GM12878 (cell line): ENCODE measurements at regions not wholly inside any gene's neighbourhood (a gene's known extent, or its start where the extent isn't known, plus 50 kb on each side); places are given as distances from the start of the nearest gene placed in this dataset.

Experiments used
- ATAC-seq: fragments of 200-7000 bp; cut with Tn5 transposase; 3 replicates; pipeline ENCODE4 v1.9.1; 2020; ENCODE audit warnings: mild to moderate bottlenecking, moderate library complexity
- BruUV-seq: library from RNA; stranded (reverse); fragments of 400-500 nt; replicated peaks from 2 replicates; lab custom pipeline; 2021; lab: Mats Ljungman, UMichigan
- CTCF ChIA-PET: fragments of 300-600 bp; sonication (Branson Sonifier 250); formaldehyde crosslinking; extraction: SDS; loops from one replicate; lab custom pipeline; 2021; ENCODE audit warnings: inconsistent platforms; lab: Yijun Ruan, JAX
- POLR2A ChIA-PET: fragments of 350-600 bp; formaldehyde crosslinking; extraction: SDS; loops from one replicate; lab custom pipeline; 2021; ENCODE audit warnings: inconsistent platforms; lab: Charles Lee
- RAD21 ChIA-PET: fragments of 300-600 bp; sonication (Branson Sonifier 250); formaldehyde crosslinking; loops from one replicate; lab custom pipeline; 2023; ENCODE audit warnings: antibody characterized with exemption; ENCODE audit not compliant: unreplicated experiment; lab: Charles Lee
- SMC1A ChIA-PET: fragments of 300-600 bp; sonication (Branson Sonifier 250); formaldehyde crosslinking; loops from one replicate; lab custom pipeline; 2023; ENCODE audit not compliant: unreplicated experiment, uncharacterized antibody; lab: Charles Lee
- DNase-seq: peaks from one replicate; pipeline ENCODE4 v3.0.0-alpha.2; 2011; ENCODE audit warnings: low read depth, low spot score
- FAIRE-seq: peaks from 3 replicates; lab custom pipeline; 2011; peaks lifted over from hg19 to GRCh38; lab: Jason Lieb, UNC
- H2AFZ ChIP-seq: 2 replicates; pipeline ENCODE4 v1.6.0; 2011; ENCODE audit warnings: low read depth, low read length, control low read depth; ENCODE audit not compliant: control insufficient read depth
- H3K27ac ChIP-seq: 2 replicates; pipeline ENCODE4 v1.5.1; 2011; ENCODE audit warnings: control low read depth; ENCODE audit not compliant: control insufficient read depth, insufficient read depth
- H3K27me3 ChIP-seq, 2 experiments: replicated peaks in 1 of 2; 2 replicates each; pipeline versions ENCODE4 v1.6.0 to v1.6.1; 2011; ENCODE audit warnings: low read length in 1 of 2; ENCODE audit not compliant: control insufficient read depth in 2 of 2, insufficient read depth in 2 of 2
- H3K36me3 ChIP-seq, 2 experiments: 2 replicates each; pipeline ENCODE4 v1.5.1; 2011; ENCODE audit warnings: low read length in 1 of 2; ENCODE audit not compliant: control insufficient read depth in 2 of 2, insufficient read depth in 2 of 2
- H3K4me1 ChIP-seq: 2 replicates; pipeline ENCODE4 v1.6.1; 2011; ENCODE audit warnings: mild to moderate bottlenecking, low read length, moderate library complexity, mixed read lengths; ENCODE audit not compliant: control insufficient read depth, insufficient read depth
- H3K4me2 ChIP-seq: 2 replicates; pipeline ENCODE4 v1.6.0; 2011; ENCODE audit warnings: control low read depth; ENCODE audit not compliant: control insufficient read depth, insufficient read depth
- H3K4me3 ChIP-seq: fragments of 200-600 bp; sonication (generic); 2 replicates; pipeline ENCODE4 v1.5.1; 2016
- H3K79me2 ChIP-seq: 2 replicates; pipeline ENCODE4 v1.6.0; 2011; ENCODE audit warnings: low read length; ENCODE audit not compliant: control insufficient read depth, insufficient read depth
- H3K9ac ChIP-seq: 2 replicates; pipeline ENCODE4 v1.8.0; 2011; ENCODE audit warnings: low read length, control low read depth, mixed read lengths; ENCODE audit not compliant: control insufficient read depth, insufficient read depth
- H3K9me3 ChIP-seq: replicated peaks from 3 replicates; pipeline ENCODE4 v1.5.1; 2011; ENCODE audit warnings: mild to moderate bottlenecking, low read length; ENCODE audit not compliant: control insufficient read depth, insufficient read depth
- H4K20me1 ChIP-seq: 2 replicates; pipeline ENCODE4 v1.6.0; 2011; ENCODE audit not compliant: control insufficient read depth, insufficient read depth
- BCL11A ChIP-seq: IDR thresholded peaks from 2 replicates; pipeline ENCODE4 v1.6.1; 2011; ENCODE audit warnings: low read depth, low read length
- BMI1 ChIP-seq: fragments of 450-650 bp; IDR thresholded peaks from 2 replicates; pipeline ENCODE4 v1.6.1; 2016; ENCODE audit warnings: mild to moderate bottlenecking, moderate library complexity, borderline replicate concordance
- CBFB ChIP-seq: IDR thresholded peaks from 2 replicates; pipeline ENCODE4 v1.6.1; 2016; ENCODE audit warnings: antibody characterized with exemption, low read depth
- CREB1 ChIP-seq: IDR thresholded peaks from 2 replicates; pipeline ENCODE4 v1.6.1; 2012; ENCODE audit warnings: low read depth, mild to moderate bottlenecking, inconsistent platforms
- HDAC2 ChIP-seq: fragments of 200-600 bp; sonication (generic); IDR thresholded peaks from 2 replicates; pipeline ENCODE4 v1.6.1; 2017
- MEF2A ChIP-seq: IDR thresholded peaks from 2 replicates; pipeline ENCODE4 v1.6.1; 2011; ENCODE audit warnings: low read depth, mild to moderate bottlenecking, low read length, moderate library complexity; ENCODE audit not compliant: insufficient read depth
- RUNX3 ChIP-seq: IDR thresholded peaks from 2 replicates; pipeline ENCODE4 v1.6.1; 2012; ENCODE audit warnings: low read length, inconsistent platforms
- SP1 ChIP-seq: IDR thresholded peaks from one replicate; pipeline ENCODE4 v1.6.1; 2011; ENCODE audit warnings: low read depth, low read length
- TAF1 ChIP-seq: IDR thresholded peaks from 2 replicates; pipeline ENCODE4 v1.6.1; 2011; ENCODE audit warnings: mild to moderate bottlenecking, low read depth, low read length, borderline replicate concordance
- TCF12 ChIP-seq: IDR thresholded peaks from 2 replicates; pipeline ENCODE4 v1.6.1; 2011; ENCODE audit warnings: low read depth, mild to moderate bottlenecking, low read length
- ZNF274 ChIP-seq: IDR thresholded peaks from one replicate; pipeline ENCODE4 v1.8.0; 2011; ENCODE audit not compliant: insufficient read length, insufficient read depth
- WGBS: methylation state at CpG from one replicate; pipeline ENCODE4 v1.1.6; 2016; ENCODE audit warnings: low lambda C conversion rate; ENCODE audit not compliant: insufficient replicate concordance, insufficient coverage; ENCODE audit errors: missing lambda C conversion rate; 5-methylcytosine and 5-hydroxymethylcytosine counted together
- in situ Hi-C: fragments of 300-500 bp; cut with MboI; formaldehyde crosslinking; loops from 9 replicates; pipeline ENCODE4 v1.14.3; 2018; ENCODE audit warnings: mixed read lengths
- intact Hi-C: fragments of 100-400 bp; cut with micrococcal nuclease; formaldehyde crosslinking; loops from one replicate; pipeline ENCODE4 v1.14.2; 2022; ENCODE audit not compliant: unreplicated experiment
- TF ChIP-seq, protein P1 (sequence below): fragments of 150-350 bp; IDR thresholded peaks from 2 replicates; pipeline ENCODE4 v1.6.1; 2016; ENCODE audit warnings: low read depth, low read length

GRCh38 chr1:178580876-178581275 lies 68.0 kb downstream of the TEX35 start:
- Histone ChIP-seq H3K9ac (no peak overlapping the region; the same call in 1 of the 2 replicates), H3K27me3 (no peaks in the 10 kb centered on the region), H3K4me3 (no peak overlapping the region), H3K4me1 (peaks cover 68% of the 10 kb centered on the region), H3K36me3 (no peaks in the 10 kb centered on the region), H4K20me1 (no peaks in the 10 kb centered on the region), H3K79me2 (no peaks in the 10 kb centered on the region), H3K27ac (peak overlapping the region; percentile 62), H3K4me2 (peak overlapping the region; percentile 92), H2AFZ (no peak overlapping the region; the same call in 1 of the 2 replicates), H3K9me3 (no peaks in the 10 kb centered on the region)
- in situ Hi-C loops (no loop called here), intact Hi-C loops (no loop called here)
- SMC1A ChIA-PET: interaction anchor here (0.6 to 8.9 kb wide), 11 partner anchors 8 to 594 kb away, joined by 3 to 77 read pairs (median 4); no protein-coding TSS in a partner anchor
- RAD21 ChIA-PET: interaction anchor here (0.9 to 2.3 kb wide), 8 partner anchors 8 to 171 kb away, joined by 3 to 17 read pairs (median 4); no protein-coding TSS in a partner anchor
- FAIRE-seq: no peak
- WGBS: 10% methylated on average over 5 of the region's 5 CpGs
- CTCF ChIA-PET: interaction anchor here (0.6 to 2.3 kb wide), 10 partner anchors 9 to 436 kb away, joined by 3 to 11 read pairs (median 4); no protein-coding TSS in a partner anchor
- ATAC-seq: peak; percentile 6; the same call in 2 of the 3 replicates
- POLR2A ChIA-PET: interaction anchor here (0.6 to 1.4 kb wide), 4 partner anchors 25 to 727 kb away, joined by 3 to 7 read pairs (median 4); no protein-coding TSS in a partner anchor
- DNase-seq: no peak
- 0 out of 2 replicates have a peak, but pooled peaks have one; percentile 16 for TF ChIP-seq TAF1
- no peak for TF ChIP-seq CREB1
- TF ChIP-seq ZNF274: no peak
- no TSS peak for BruUV-seq

GRCh38 chr1:178581351-178582303 lies 68.7 kb downstream of the TEX35 start:
- Histone ChIP-seq H3K36me3 (no peaks in the 10 kb centered on the region), H3K4me2 (peak overlapping the region; percentile 92), H3K9ac (peak overlapping the region; percentile 34), H3K27ac (peak overlapping the region; percentile 62), H3K4me1 (peaks cover 61% of the 10 kb centered on the region), H3K79me2 (no peaks in the 10 kb centered on the region), H3K9me3 (no peaks in the 10 kb centered on the region), H3K4me3 (peak overlapping the region; percentile 46; the same call in 1 of the 2 replicates), H3K27me3 (no peaks in the 10 kb centered on the region), H2AFZ (peak overlapping the region; percentile 61), H4K20me1 (no peaks in the 10 kb centered on the region)
- no TSS peak for BruUV-seq
- intact Hi-C loops (no loop called here), in situ Hi-C loops (no loop called here)
- ATAC-seq: peak; percentile 84
- FAIRE-seq: peak; percentile 41
- WGBS: 15% methylated on average over 11 of the region's 12 CpGs
- DNase-seq: peak; percentile 72
- ChIA-PET POLR2A (interaction anchor here (0.6 to 1.4 kb wide), 7 partner anchors 11 to 727 kb away, joined by 3 to 7 read pairs (median 3); no protein-coding TSS in a partner anchor), SMC1A (interaction anchor here (0.8 to 8.9 kb wide), 14 partner anchors 8 to 192 kb away, joined by 3 to 77 read pairs (median 4); no protein-coding TSS in a partner anchor), CTCF (interaction anchor here (0.6 to 2.3 kb wide), 13 partner anchors 8 to 436 kb away, joined by 3 to 11 read pairs (median 3); no protein-coding TSS in a partner anchor), RAD21 (interaction anchor here (0.9 to 2.3 kb wide), 8 partner anchors 9 to 171 kb away, joined by 3 to 17 read pairs (median 4); no protein-coding TSS in a partner anchor)
- TF ChIP-seq HDAC2 (no peak), SP1 (peak; percentile 57), BCL11A (0 out of 2 replicates have a peak, but pooled peaks have one; percentile 10), BMI1 (no peak), CBFB (peak; percentile 29; the same call in 1 of the 2 replicates), MEF2A (peak; percentile 44; the same call in 1 of the 2 replicates), TCF12 (peak; percentile 86; the same call in 1 of the 2 replicates), RUNX3 (peak; percentile 88)
- TF ChIP-seq, protein P1, sequence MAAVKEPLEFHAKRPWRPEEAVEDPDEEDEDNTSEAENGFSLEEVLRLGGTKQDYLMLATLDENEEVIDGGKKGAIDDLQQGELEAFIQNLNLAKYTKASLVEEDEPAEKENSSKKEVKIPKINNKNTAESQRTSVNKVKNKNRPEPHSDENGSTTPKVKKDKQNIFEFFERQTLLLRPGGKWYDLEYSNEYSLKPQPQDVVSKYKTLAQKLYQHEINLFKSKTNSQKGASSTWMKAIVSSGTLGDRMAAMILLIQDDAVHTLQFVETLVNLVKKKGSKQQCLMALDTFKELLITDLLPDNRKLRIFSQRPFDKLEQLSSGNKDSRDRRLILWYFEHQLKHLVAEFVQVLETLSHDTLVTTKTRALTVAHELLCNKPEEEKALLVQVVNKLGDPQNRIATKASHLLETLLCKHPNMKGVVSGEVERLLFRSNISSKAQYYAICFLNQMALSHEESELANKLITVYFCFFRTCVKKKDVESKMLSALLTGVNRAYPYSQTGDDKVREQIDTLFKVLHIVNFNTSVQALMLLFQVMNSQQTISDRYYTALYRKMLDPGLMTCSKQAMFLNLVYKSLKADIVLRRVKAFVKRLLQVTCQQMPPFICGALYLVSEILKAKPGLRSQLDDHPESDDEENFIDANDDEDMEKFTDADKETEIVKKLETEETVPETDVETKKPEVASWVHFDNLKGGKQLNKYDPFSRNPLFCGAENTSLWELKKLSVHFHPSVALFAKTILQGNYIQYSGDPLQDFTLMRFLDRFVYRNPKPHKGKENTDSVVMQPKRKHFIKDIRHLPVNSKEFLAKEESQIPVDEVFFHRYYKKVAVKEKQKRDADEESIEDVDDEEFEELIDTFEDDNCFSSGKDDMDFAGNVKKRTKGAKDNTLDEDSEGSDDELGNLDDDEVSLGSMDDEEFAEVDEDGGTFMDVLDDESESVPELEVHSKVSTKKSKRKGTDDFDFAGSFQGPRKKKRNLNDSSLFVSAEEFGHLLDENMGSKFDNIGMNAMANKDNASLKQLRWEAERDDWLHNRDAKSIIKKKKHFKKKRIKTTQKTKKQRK: no peak
